Coronary artery (tissue), 2 donors: ENCODE measurements at regions not wholly inside any gene's neighbourhood (a gene's known extent, or its start where the extent isn't known, plus 50 kb on each side); places are given as distances from the start of the nearest gene placed in this dataset.

ENCODE experiments used
- DNase-seq: peaks from one replicate; pipeline ENCODE4 v3.0.0-alpha.2; 2017; ENCODE audit warnings: low spot score
- H3K27ac ChIP-seq, 2 donors: fragments of 200-600 bp; sonication (generic); one replicate each; pipeline ENCODE4 v1.5.1; 2016 to 2019
- H3K4me3 ChIP-seq: fragments of 200-600 bp; sonication (generic); 2 replicates; pipeline ENCODE4 v1.5.1; 2016; ENCODE audit warnings: mild to moderate bottlenecking, moderate library complexity
- CTCF ChIP-seq: fragments of 200-600 bp; sonication (generic); IDR thresholded peaks from one replicate; pipeline ENCODE4 v1.5.1; 2019; ENCODE audit warnings: antibody characterized with exemption

- Histone ChIP-seq H3K4me3 (no peak overlapping the region), H3K27ac (no peak overlapping the region)
- no peak for DNase-seq
- TF ChIP-seq CTCF, result no peak
These were observed 174.0 kb upstream of the TLL1 start for GRCh38 chr4:165699055-165699454.

DNA sequence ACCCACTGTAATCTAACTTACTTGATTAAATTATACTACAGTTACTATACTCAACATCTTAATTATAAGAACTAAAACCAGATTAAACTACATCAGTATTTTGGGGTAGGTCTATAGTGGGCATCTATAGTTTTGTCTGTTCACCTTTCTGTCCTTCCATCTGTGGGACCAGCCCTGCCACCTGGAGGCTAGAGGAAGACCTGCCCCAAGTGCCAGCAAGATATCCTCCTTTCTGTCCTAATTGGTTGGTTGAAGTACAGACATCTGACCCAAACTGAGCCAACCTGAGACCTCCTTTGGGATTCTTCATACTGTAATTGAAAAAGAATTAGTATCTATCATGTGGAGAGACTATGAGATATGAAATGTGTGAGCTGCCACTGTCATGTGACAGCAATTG, 172.2 kb upstream of the TLL1 start:
- TF ChIP-seq CTCF, result no peak
- DNase-seq, result no peak
- no peak overlapping the region for H3K4me3 ChIP-seq
- no peak overlapping the region for H3K27ac ChIP-seq

GRCh38 chr4:165707128-165707527, 165.9 kb upstream of the TLL1 start:
- Histone ChIP-seq H3K4me3 (no peak overlapping the region), H3K27ac (no peak overlapping the region)
- no peak for DNase-seq
- TF ChIP-seq CTCF, result no peak

- no peak for TF ChIP-seq CTCF
- no peak for DNase-seq
- Histone ChIP-seq H3K4me3 (no peak overlapping the region), H3K27ac (peak overlapping the region in 1 of 2 donors; percentile 19)
These were observed 163.5 kb upstream of the TLL1 start for GRCh38 chr4:165709516-165709915.

GRCh38 chr4:165709973-165710526, 163.0 kb upstream of the TLL1 start:
- TF ChIP-seq CTCF, result no peak
- Histone ChIP-seq H3K27ac (peak overlapping the region in 1 of 2 donors; percentile 19), H3K4me3 (no peak overlapping the region)
- DNase-seq, result no peak

- TF ChIP-seq CTCF, result no peak
- no peak for DNase-seq
- no peak overlapping the region for H3K27ac ChIP-seq
- no peak overlapping the region for H3K4me3 ChIP-seq
These were observed 161.6 kb upstream of the TLL1 start for GRCh38 chr4:165711436-165711835.

DNA sequence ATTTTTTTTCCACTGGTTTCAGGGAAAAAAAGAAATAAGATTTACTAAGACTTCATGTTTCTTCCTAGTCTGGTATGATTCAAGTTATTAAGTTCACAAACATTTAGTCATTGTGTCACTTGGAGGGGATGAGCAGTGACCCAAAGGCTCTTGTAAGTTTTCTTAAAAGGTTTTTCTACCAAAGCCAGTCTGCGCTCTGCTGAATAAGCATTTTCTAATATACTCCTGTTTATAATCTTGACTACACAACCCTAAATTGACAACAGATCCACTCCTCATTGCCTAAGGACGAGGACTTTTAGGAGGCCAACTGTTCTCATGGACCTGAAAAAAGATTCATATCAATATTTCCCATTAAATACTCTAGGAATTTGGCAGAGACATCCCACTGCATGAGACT, 161.1 kb upstream of the TLL1 start:
- DNase-seq, result no peak
- no peak overlapping the region for H3K27ac ChIP-seq
- no peak overlapping the region for H3K4me3 ChIP-seq
- no peak for TF ChIP-seq CTCF
